Ecto neural progenitor cell (in vitro differentiated cells): ENCODE measurements at regions not wholly inside any gene's neighbourhood (a gene's known extent, or its start where the extent isn't known, plus 50 kb on each side); places are given as distances from the start of the nearest gene placed in this dataset.

ENCODE experiments used
- DNase-seq: peaks from one replicate; pipeline ENCODE4 v3.0.0-alpha.2; 2018; ENCODE audit warnings: low spot score

DNA sequence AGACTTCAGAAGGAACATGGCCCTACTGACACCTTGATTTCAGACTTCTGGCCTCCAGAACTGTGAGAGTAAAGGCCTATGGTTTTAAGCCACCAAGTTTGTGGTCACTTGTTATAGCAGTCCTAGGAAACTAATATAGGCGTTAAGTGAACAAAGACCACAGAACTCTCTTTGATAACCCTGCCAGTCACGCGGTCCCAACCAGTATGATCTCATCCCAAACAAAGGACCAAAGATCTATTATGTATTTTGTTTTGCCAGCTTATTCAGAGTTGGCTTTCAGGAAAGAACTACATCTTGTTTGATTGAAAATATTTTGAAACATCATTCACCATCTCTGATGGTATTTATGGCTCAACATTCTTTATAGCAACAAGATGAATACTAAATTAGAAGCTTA is 294.4 kb upstream of the SLCO3A1 start:
- no peak for DNase-seq

GRCh38 chr15:91561371-91562100 is 292.0 kb upstream of the SLCO3A1 start:
- DNase-seq = no peak

DNA sequence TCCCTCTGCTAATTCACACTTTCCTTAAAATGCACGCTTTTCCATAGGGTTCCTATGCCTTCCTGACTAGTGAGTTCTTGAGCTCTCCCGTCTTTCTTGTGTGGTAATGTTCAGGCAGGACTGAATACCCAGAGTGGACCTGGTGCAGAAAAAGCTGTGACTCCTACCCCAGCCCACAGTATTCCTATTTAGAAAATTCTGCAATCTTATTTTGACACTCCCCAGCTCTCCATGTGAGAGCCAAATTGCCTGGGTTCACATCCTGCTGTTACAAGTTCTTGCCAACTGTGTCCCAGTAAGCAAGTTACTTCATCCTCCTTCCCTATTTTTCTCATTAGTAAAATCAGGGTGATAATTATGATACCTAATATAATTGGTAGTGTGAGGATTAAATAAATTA is 290.8 kb upstream of the SLCO3A1 start:
- no peak for DNase-seq

GRCh38 chr15:91564631-91565030 is 288.9 kb upstream of the SLCO3A1 start:
- DNase-seq = no peak

DNA sequence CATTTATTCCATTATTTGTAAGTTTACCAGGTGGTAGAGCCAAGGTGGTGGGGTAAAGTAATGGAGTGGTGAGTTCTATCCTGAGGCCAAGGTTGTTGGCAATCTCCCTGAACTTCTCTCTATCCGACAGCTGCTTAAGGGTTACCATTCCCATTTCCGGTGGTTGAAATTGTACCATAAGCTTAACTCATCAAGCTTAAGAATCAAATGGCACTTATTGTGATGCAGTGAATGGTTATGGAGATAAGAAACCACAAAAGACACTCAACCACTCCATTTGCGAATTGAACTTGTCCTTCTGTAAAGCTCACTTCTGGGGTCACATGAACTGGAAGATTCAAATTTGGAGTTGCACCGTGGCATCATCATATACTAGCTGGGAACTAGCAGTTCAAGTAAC is 287.4 kb upstream of the SLCO3A1 start:
- no peak for DNase-seq

- no peak for DNase-seq
Measured at GRCh38 chr15:91568036-91568435, 285.5 kb upstream of the SLCO3A1 start.

DNA sequence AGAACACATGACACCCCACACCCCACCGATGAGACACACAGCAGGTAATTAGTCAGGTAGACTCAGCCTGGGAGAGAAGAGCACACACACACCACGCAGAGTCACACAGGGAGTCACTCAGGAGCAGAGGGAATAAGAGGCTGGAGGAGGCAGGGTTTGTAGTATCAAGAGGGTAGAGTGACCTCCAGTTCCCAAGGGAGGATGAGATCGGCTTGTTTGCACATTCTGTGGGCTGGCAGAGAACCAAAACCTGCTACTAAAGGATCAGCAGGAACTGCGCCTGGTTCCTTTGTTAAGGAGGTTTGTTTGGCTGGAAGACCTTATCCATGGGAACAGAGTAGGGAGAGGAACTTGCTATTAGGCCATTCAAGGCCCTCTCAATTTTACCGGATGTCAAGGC is 281.4 kb upstream of the SLCO3A1 start:
- no peak for DNase-seq

DNA sequence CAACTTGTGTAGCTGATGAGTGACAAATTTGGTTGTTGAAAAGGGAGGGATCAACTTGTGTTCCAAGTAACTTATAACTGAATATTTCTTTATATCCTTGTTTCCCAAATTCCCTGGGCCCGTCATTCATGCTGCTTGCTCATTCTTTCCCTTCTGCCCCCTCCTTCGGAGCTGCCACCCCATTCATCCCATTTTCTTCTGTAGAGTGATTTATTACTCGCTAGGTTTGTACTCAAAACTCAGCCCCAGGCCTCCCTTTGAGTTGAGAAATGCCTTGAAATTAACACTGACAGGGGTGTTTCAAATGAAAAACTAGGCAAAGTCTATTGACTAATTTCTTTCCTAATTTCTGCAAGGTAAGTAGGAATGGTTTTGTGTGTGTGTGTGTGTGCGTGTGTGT is 277.4 kb upstream of the SLCO3A1 start:
- DNase-seq = no peak

- DNase-seq = no peak
Measured at GRCh38 chr15:91578511-91578910, 275.0 kb upstream of the SLCO3A1 start.

DNA sequence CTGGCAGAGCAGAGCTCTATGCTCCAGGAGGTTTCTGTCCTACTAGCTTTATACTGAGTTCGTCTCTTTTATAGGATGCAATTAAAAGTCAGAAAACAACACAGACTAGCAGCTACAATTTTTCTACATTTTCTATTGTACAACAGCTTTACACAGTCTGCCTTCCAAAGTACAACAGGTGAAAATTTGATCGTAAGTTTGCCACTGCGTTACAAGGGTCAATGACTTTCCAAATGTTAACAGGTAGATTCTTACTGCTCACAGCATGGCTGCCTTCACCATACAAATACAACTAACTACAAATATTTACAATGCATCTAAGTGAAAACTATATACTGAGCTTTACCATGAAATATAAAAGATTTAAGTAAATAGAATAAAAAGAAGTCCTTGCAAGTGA is 268.6 kb upstream of the SLCO3A1 start:
- DNase-seq = no peak

- DNase-seq = no peak
Measured at GRCh38 chr15:91586560-91586959, 266.9 kb upstream of the SLCO3A1 start.

- DNase-seq = no peak
Measured at GRCh38 chr15:91589360-91589759, 264.1 kb upstream of the SLCO3A1 start.

- no peak for DNase-seq
Measured at GRCh38 chr15:91592567-91592966, 260.9 kb upstream of the SLCO3A1 start.

GRCh38 chr15:91593067-91593466 is 260.4 kb upstream of the SLCO3A1 start:
- DNase-seq = no peak

- DNase-seq = no peak
Measured at GRCh38 chr15:91593653-91594052, 259.9 kb upstream of the SLCO3A1 start.

DNA sequence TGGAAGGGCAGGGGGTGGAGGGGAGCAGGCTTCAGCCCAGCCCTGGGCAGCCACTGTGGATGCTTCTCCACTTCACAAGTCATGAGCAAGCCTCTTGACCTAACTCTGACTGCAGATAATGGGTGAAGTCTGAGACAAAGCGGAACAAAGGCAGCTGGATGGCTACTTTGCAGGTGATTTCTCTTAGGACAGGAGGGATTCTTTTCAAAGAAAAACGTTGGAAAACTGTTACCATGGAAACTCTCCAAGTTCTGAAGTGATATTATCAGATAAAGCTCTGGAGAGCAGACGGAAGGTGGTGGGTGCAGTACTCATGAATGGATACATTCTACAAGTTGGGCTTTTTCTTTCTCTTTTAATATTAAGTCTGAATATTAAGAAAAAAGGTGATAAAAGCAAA is 254.2 kb upstream of the SLCO3A1 start:
- DNase-seq = no peak

DNA sequence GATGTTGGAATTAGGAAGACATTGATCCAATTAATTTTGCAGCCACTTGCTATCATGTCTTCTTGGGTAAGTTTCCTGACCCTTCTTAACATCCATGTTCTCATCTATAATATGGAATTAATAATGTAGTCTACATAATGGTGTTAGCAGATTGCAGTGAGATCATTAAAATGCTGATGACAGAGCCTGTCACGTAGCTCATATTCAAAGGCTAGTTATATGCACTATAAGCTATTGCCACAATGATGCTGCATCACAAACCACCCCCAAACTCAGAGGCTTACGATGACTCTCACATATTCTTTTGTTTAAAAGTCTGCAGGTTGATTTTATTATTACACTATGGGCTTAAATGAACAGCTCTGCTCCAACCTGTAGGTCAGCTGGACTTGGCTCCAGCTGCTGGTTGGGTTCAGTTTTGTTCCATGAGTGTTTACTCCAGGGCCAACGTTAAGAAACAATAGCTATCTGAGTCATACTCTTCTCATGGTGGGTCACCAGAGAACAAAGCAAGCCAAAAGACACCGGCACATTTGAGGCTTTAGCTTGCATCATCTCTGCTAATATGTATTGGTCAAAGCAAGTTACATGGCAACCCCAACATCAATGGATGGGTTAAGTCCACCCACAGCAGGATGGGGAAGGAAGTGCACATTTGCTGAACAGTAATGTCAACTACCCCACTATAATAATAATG is 250.0 kb upstream of the SLCO3A1 start:
- DNase-seq = no peak

DNA sequence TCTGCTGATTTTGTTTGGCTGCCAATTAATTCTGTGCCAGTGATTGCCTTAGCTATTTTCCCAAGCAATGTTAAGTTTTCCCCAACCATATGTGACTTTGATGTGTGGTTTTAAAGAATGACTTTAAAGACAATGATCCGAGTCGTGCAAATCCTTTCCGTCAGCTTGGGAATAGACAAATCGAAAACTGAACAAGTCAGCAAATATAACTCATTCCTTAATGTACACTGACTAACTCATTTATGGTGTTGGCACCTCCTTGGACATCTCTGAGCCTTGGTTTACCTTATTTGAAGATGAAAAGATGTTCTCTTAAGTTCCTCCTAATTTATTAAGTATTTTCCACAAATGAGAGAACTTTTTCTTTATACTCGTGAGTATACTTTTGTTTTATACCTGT is 249.4 kb upstream of the SLCO3A1 start:
- no peak for DNase-seq

DNA sequence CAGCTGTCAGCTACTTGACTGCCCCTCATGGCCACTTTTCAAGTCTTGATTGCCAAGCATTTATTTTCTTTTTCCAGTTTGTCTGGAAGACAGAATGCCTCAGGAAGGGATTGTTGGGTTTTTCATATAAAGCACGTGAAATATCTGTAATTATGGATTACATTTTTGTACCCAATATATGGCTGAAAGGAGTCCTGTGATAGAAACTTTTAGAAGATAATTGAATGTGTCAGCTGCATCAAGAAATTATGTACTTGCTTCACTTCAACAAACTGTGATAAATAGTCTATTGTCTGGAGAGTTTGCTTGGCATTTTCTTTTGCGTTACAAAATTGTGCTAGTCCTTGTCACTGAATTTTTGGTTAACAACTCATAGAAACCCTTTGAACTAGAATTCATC is 247.9 kb upstream of the SLCO3A1 start:
- DNase-seq = no peak

DNA sequence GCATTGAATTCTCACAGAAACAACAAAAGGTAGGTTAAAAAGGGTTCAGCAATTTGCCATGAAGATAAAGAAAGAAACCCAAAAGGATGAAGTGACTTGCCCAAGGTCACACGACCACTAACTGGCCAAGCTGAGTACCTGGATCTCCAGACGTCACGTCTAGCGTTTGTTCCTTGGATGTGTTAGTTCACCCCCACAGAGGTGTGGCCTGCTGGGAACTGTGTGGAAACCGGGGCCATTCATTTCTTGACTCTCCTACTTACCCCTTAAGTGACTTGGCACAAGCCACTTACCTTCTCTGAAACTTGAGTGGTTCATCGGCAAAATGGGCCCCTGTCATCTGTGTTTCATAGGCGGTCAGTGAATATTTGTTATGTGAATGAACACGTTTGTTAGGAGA is 244.3 kb upstream of the SLCO3A1 start:
- DNase-seq = no peak

GRCh38 chr15:91609966-91610365 is 243.5 kb upstream of the SLCO3A1 start:
- no peak for DNase-seq

- no peak for DNase-seq
Measured at GRCh38 chr15:91611561-91612323, 241.8 kb upstream of the SLCO3A1 start.

GRCh38 chr15:91620229-91620628 is 233.3 kb upstream of the SLCO3A1 start:
- DNase-seq = no peak
